Coronary artery (tissue), 2 donors: ENCODE measurements at regions not wholly inside any gene's neighbourhood (a gene's known extent, or its start where the extent isn't known, plus 50 kb on each side); places are given as distances from the start of the nearest gene placed in this dataset.

Source experiments
- DNase-seq: peaks from one replicate; pipeline ENCODE4 v3.0.0-alpha.2; 2017; ENCODE audit warnings: low spot score
- H3K27ac ChIP-seq, 2 donors: fragments of 200-600 bp; sonication (generic); one replicate each; pipeline ENCODE4 v1.5.1; 2016 to 2019
- H3K4me3 ChIP-seq: fragments of 200-600 bp; sonication (generic); 2 replicates; pipeline ENCODE4 v1.5.1; 2016; ENCODE audit warnings: mild to moderate bottlenecking, moderate library complexity
- TF ChIP-seq, protein P1 (sequence below): fragments of 200-600 bp; sonication (generic); IDR thresholded peaks from one replicate; pipeline ENCODE4 v1.5.1; 2019; ENCODE audit warnings: antibody characterized with exemption

DNA sequence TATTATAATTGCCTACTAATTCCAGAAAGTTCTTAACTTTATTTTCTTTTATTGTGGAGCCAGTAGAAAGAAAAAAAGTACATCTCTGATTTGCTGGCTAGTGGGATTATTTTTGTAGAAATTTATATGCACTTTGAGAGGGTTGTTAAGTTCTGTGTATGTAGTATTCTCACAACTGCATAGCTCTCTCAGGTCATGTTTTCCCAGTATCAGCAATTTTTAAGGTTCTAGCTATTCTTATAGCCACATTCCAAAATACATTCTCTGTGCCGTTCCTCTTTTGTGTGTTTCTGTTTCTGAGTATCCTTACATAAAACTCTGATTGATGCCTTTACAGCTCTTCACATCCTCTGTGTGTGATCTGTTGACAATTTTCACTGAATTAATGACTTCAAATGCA, 199.3 kb upstream of the KYNU start:
- Histone ChIP-seq H3K27ac (no peak overlapping the region), H3K4me3 (no peak overlapping the region)
- TF ChIP-seq, protein P1, sequence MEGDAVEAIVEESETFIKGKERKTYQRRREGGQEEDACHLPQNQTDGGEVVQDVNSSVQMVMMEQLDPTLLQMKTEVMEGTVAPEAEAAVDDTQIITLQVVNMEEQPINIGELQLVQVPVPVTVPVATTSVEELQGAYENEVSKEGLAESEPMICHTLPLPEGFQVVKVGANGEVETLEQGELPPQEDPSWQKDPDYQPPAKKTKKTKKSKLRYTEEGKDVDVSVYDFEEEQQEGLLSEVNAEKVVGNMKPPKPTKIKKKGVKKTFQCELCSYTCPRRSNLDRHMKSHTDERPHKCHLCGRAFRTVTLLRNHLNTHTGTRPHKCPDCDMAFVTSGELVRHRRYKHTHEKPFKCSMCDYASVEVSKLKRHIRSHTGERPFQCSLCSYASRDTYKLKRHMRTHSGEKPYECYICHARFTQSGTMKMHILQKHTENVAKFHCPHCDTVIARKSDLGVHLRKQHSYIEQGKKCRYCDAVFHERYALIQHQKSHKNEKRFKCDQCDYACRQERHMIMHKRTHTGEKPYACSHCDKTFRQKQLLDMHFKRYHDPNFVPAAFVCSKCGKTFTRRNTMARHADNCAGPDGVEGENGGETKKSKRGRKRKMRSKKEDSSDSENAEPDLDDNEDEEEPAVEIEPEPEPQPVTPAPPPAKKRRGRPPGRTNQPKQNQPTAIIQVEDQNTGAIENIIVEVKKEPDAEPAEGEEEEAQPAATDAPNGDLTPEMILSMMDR, result no peak
- no peak for DNase-seq

DNA sequence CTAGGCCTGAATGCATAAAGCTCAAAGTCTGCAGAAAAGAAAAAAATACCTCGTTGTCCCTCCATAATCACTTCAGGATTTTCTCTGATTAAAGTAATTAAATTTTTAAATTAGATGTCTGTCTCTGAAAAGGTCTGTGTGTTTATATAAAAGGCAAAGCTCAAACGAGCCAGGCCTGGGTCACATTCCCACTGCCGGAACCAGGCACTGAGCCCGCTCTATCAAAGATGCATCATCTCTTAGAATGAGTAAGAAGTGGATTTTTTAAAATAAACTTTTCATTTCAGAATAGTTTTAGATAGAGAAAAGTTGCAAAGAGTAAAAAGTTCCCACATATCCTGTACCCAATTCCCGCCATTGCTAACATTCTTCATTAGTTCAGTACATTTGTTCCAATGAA, 202.1 kb upstream of the KYNU start:
- DNase-seq, result no peak
- TF ChIP-seq, protein P1, result no peak
- Histone ChIP-seq H3K4me3 (no peak overlapping the region), H3K27ac (no peak overlapping the region)

DNA sequence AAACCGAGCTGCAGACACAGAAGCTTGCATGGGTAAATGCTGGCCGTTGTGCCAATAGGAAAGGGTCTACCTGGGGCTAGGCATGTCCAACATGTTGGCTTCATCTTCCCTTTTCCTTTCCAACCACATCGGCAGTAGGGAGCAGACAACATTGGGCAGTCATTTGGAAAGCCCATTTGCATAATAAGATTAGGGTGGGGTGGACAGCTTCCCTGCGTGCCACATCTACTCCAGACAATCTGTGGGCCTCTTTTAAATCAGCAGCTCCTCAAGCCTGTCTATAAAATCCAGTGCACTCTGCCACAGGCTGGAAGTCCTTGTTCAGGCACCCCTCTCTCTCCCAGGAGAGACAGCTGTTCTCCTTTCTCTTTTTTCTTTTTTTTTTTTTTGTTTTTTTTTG, 203.6 kb upstream of the KYNU start:
- Histone ChIP-seq H3K4me3 (no peak overlapping the region), H3K27ac (no peak overlapping the region)
- no peak for DNase-seq
- TF ChIP-seq, protein P1, result no peak

DNA sequence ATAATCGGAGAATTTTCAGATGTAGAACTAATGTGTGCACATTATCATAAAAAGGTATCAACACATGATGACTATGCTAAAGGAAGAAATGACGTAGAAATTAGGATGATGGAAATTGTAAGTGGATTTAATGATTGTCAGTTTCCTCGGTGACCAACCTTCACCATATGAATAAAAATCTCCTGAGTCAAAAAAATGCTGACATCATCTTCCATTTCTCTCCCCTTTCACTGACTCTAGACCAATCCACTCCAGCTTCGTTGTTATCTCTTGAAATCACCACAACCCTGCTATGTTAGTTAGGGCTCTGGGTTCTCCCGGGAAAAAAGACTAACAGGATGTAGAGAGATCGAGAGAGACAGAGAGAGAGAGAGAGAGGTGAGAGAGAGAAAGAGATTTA, 204.8 kb upstream of the KYNU start:
- H3K27ac ChIP-seq, result no peak overlapping the region
- no peak for DNase-seq
- TF ChIP-seq, protein P1, result no peak
- no peak overlapping the region for H3K4me3 ChIP-seq

DNA sequence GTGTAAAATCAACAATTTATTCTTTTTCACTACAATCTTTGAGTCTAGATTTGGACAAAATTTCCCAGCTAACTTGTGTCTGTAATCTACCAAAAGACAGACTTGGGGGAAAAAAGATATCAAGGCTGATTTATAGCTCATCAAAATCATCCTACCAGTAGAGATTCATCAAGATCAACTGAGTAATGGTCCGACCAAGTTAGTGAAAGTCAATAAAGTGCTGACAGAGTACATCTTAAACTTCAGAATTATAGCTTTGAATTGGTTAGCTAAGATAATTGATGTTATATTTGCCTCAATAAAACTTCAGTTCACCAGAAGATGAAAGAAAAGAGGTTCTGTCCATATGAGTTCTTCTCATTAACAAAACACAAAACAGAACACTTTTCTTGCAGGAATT, 207.1 kb upstream of the KYNU start:
- TF ChIP-seq, protein P1, result no peak
- no peak for DNase-seq
- H3K4me3 ChIP-seq, result no peak overlapping the region
- no peak overlapping the region for H3K27ac ChIP-seq

DNA sequence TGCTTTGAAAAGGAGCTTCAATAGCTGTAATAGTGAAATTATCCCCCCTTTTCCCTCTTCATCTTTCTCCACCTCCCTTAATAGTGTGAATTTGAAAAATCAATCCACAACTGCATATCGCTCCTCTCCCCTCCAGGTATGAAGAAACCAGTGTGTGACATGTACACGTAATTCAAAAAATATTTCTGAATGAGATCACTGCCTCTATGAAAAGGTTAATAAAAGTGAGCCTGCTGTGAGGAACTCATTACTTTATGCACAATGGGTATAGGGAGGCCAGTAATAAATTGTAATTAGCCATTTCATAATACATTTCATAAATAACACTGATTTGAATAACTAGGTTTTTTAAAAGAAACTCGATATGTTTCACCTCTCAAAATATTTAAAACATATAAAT, 209.0 kb upstream of the KYNU start:
- no peak overlapping the region for H3K4me3 ChIP-seq
- TF ChIP-seq, protein P1, result no peak
- no peak for DNase-seq
- no peak overlapping the region for H3K27ac ChIP-seq

DNA sequence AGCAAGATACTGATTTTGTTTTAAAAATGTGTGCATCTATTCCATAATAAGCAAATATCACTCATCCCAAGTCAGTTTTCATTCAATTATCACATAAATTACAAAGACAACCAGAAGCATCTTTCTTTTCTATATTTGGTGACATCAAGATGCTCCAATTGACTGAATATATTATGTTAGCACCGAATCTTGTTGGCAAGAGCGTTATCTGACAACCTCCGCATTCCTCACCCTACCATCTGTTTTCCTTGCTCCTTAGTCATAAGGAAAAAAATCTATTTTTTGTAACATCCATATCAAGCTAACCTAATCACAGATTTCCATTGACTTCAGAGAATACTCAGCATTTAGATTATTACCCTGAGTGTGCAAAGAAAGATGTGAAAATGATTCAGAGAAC, 212.2 kb upstream of the KYNU start:
- no peak overlapping the region for H3K27ac ChIP-seq
- no peak for DNase-seq
- H3K4me3 ChIP-seq, result no peak overlapping the region
- TF ChIP-seq, protein P1, result no peak
